ENCODE measurements at regions not wholly inside any gene's neighbourhood (a gene's known extent, or its start where the extent isn't known, plus 50 kb on each side); places are given as distances from the start of the nearest gene placed in this dataset.

- Histone ChIP-seq H2AK5ac (ENCODE audit: low read depth, low read length) (no peak overlapping the region), H2AFZ (replicated peaks; ENCODE audit: low read length, poor library complexity) (no peak overlapping the region), H3K18ac (ENCODE audit: low read depth, low read length) (no peak overlapping the region), H3K9me3 (ENCODE audit: control insufficient read depth, insufficient read depth, low read length) (no peaks in the 10 kb centered on the region), H3K4me3 (ENCODE audit: insufficient read depth, low read depth, low read length) (no peak overlapping the region), H3K23ac (ENCODE audit: low read depth, low read length) (no peak overlapping the region), H3K4me1 (ENCODE audit: control insufficient read depth, insufficient read depth, low read length) (peaks cover 3% of the 10 kb centered on the region; the same call in 1 of the 2 replicates), H3K9ac (ENCODE audit: low read depth, low read length) (no peak overlapping the region), H4K20me1 (ENCODE audit: insufficient read depth, low read length) (no peaks in the 10 kb centered on the region), H4K91ac (ENCODE audit: insufficient read depth, low read depth, low read length) (no peak overlapping the region), H2BK120ac (ENCODE audit: low read depth, low read length) (no peak overlapping the region), H4K5ac (ENCODE audit: low read depth, low read length) (no peak overlapping the region), H2BK20ac (ENCODE audit: low read depth, low read length) (no peak overlapping the region), H3K4ac (ENCODE audit: low read depth, low read length) (no peak overlapping the region), H4K8ac (ENCODE audit: low read depth in 2 of 2, low read length in 2 of 2) (no peak overlapping the region), H2BK5ac (ENCODE audit: low read depth, low read length, poor library complexity, severe bottlenecking) (no peak overlapping the region), H3K4me2 (ENCODE audit: low read depth, low read length) (no peak overlapping the region), H3K79me1 (ENCODE audit: low read depth in 1 of 2, low read length in 2 of 2) (no peaks in the 10 kb centered on the region), H3K9me1 (ENCODE audit: insufficient read depth, low read length) (peaks cover 2% of the 10 kb centered on the region; the same call in 1 of the 2 replicates), H2AK9ac (replicated peaks; ENCODE audit: low read depth, low read length, poor library complexity) (no peak overlapping the region), H3K27ac (ENCODE audit: insufficient read depth, low read length) (no peak overlapping the region), H3K56ac (ENCODE audit: extremely low read depth, insufficient read depth, low read length) (no peak overlapping the region), H3K27me3 (ENCODE audit: control insufficient read depth, insufficient read depth, low read length) (peaks cover 28% of the 10 kb centered on the region), H3K36me3 (ENCODE audit: control insufficient read depth, insufficient read depth, low read length) (no peaks in the 10 kb centered on the region), H2BK15ac (ENCODE audit: low read depth, low read length) (no peak overlapping the region), H3K14ac (replicated peaks; ENCODE audit: low read depth, low read length) (no peak overlapping the region)
- BruUV-seq (replicated peaks): no TSS peak
- intact Hi-C loops (cut with micrococcal nuclease) (no loop called here), in situ Hi-C loops (cut with MboI; ENCODE audit: low sequenced_read_pairs) (no loop called here), dilution Hi-C loops (cut with HindIII; ENCODE audit: low sequenced_read_pairs, unreplicated experiment) (no loop called here)
- TF ChIP-seq CEBPB (IDR thresholded peaks at IDR 0.05; ENCODE audit: low read depth, low read length): peak; percentile 69
- no peak for TF ChIP-seq RAD21 (IDR thresholded peaks at IDR 0.05; ENCODE audit: low read length)
- DNase-seq: no peak
- ChIA-PET CTCF (no interaction called here), POLR2A (ENCODE audit: unreplicated experiment) (no interaction called here)
- ATAC-seq (ENCODE audit: low read depth): no peak
Observed at GRCh38 chr7:132072873-132073272, 503.4 kb downstream of the PLXNA4 start.

Measured in IMR-90 (cell line).